Vagina (tissue), 2 donors: ENCODE measurements at regions not wholly inside any gene's neighbourhood (a gene's known extent, or its start where the extent isn't known, plus 50 kb on each side); places are given as distances from the start of the nearest gene placed in this dataset.

Experiments
- CTCF ChIP-seq, 3 experiments: fragments of 450-650 bp in 2 of 3; fragments of 200-600 bp in 1 of 3; sonication (generic) in 1 of 3; IDR thresholded peaks; one replicate each; pipeline ENCODE4 v1.5.1; 2017 to 2019; ENCODE audit warnings: antibody characterized with exemption in 3 of 3, mild to moderate bottlenecking in 2 of 3, moderate library complexity in 2 of 3
- POLR2A ChIP-seq, 2 donors: fragments of 450-650 bp; IDR thresholded peaks; one replicate each; pipeline ENCODE4 v1.6.1; 2017; ENCODE audit warnings: antibody characterized with exemption in 2 of 2, mild to moderate bottlenecking in 2 of 2, moderate library complexity in 2 of 2
- POLR2AphosphoS5 ChIP-seq, 2 donors: sonication (generic); formaldehyde crosslinking; IDR thresholded peaks; one replicate each; pipeline ENCODE4 v1.9.0; 2017; ENCODE audit warnings: antibody characterized with exemption in 2 of 2, mild to moderate bottlenecking in 2 of 2, low read depth in 1 of 2; ENCODE audit not compliant: insufficient read depth in 1 of 2

- TF ChIP-seq CTCF (IDR thresholded peaks at IDR 0.05) (no peak), POLR2A (IDR thresholded peaks at IDR 0.05) (no peak), POLR2AphosphoS5 (IDR thresholded peaks at IDR 0.05; ENCODE audit: insufficient read depth in 1 of 2, low read depth in 1 of 2) (no peak)
These were observed 222.2 kb downstream of the LURAP1L start for GRCh38 chr9:12997009-12997408.
